ENCODE measurements at regions not wholly inside any gene's neighbourhood (a gene's known extent, or its start where the extent isn't known, plus 50 kb on each side); places are given as distances from the start of the nearest gene placed in this dataset.

DNA sequence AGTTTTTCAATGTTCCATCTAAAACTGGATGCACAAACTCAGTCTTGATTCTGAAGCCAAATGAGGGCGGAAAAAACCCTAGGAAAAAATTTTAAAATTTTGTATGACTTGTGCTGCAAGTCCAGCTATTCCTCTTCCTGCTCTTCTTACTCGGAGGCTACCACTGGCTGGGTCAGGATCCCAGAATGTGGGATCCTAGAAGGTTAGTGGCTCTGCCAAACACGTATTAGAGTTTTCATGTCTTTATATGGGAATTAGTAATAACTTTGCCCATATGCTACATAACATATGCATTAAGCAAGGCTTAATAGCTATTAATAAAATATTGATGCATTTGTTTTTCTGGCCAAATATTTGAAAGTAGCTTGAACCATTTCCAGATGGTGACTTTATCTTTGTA, 458.3 kb downstream of the AGTPBP1 start:
- Histone ChIP-seq H3K4me1 (no peaks in the 10 kb centered on the region), H3K27me3 (peaks cover 3% of the 10 kb centered on the region), H3K9me3 (no peaks in the 10 kb centered on the region), H3K36me3 (no peaks in the 10 kb centered on the region), H3K27ac (no peak overlapping the region), H3K4me3 (no peak overlapping the region)
- DNase-seq (ENCODE audit: low spot score in 2 of 2), result no peak
- 78% methylated on average over 3 of the region's 3 CpGs for WGBS
- TF ChIP-seq POLR2A (IDR thresholded peaks at IDR 0.05), result no peak
- no peak for TF ChIP-seq POLR2AphosphoS5 (IDR thresholded peaks at IDR 0.05)
- TF ChIP-seq, protein P1, sequence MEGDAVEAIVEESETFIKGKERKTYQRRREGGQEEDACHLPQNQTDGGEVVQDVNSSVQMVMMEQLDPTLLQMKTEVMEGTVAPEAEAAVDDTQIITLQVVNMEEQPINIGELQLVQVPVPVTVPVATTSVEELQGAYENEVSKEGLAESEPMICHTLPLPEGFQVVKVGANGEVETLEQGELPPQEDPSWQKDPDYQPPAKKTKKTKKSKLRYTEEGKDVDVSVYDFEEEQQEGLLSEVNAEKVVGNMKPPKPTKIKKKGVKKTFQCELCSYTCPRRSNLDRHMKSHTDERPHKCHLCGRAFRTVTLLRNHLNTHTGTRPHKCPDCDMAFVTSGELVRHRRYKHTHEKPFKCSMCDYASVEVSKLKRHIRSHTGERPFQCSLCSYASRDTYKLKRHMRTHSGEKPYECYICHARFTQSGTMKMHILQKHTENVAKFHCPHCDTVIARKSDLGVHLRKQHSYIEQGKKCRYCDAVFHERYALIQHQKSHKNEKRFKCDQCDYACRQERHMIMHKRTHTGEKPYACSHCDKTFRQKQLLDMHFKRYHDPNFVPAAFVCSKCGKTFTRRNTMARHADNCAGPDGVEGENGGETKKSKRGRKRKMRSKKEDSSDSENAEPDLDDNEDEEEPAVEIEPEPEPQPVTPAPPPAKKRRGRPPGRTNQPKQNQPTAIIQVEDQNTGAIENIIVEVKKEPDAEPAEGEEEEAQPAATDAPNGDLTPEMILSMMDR (IDR thresholded peaks at IDR 0.05), result no peak
- no peak for TF ChIP-seq EP300 (IDR thresholded peaks at IDR 0.05)

DNA sequence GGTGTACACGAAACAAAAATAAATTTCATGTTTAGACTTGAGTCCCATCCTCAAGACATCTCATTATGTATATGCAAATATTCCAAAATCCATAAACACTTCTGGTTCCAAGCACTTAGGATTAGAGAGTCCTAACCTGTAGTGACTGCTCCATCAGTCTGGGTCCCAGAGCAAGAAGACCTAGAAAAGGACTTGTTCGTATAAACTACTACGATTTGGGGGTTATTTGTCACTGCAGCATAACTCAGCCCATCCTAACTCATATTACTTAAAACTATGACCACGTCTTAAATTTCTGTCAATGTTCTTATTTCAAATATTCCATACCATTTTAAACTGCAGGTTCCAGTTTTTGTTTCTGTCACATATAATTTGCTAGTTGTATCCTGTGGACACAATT, 463.0 kb downstream of the AGTPBP1 start:
- no peak for DNase-seq (ENCODE audit: low spot score in 2 of 2)
- WGBS, result 64% methylated on average over 4 of the region's 4 CpGs
- Histone ChIP-seq H3K4me3 (no peak overlapping the region), H3K27me3 (peaks cover 3% of the 10 kb centered on the region), H3K27ac (no peak overlapping the region), H3K4me1 (no peaks in the 10 kb centered on the region), H3K36me3 (no peaks in the 10 kb centered on the region), H3K9me3 (no peaks in the 10 kb centered on the region)
- no peak for TF ChIP-seq POLR2AphosphoS5 (IDR thresholded peaks at IDR 0.05)
- TF ChIP-seq EP300 (IDR thresholded peaks at IDR 0.05), result no peak
- TF ChIP-seq POLR2A (IDR thresholded peaks at IDR 0.05), result no peak
- TF ChIP-seq, protein P1 (IDR thresholded peaks at IDR 0.05), result no peak

DNA sequence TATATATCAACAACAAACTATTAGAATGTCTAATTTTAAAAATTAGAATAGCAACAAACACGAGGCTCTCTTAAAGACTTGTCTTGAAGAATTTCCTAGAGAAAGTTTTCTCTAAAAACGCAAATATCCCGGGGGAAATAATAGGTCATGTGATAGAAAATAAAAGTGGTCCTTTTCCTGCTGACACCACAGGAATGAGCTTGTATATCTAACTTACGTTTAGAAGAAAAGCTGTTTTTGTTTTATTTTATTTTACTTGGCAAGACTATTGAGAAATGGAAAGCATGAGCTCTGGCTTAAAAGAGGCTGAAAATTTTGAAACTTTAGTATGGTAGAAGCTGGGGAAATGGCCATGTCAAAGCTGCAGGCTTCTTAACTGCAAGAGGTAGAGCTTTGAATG, 465.0 kb downstream of the AGTPBP1 start:
- Histone ChIP-seq H3K27me3 (no peaks in the 10 kb centered on the region), H3K9me3 (no peaks in the 10 kb centered on the region), H3K27ac (no peak overlapping the region), H3K4me3 (no peak overlapping the region), H3K4me1 (no peaks in the 10 kb centered on the region), H3K36me3 (no peaks in the 10 kb centered on the region)
- DNase-seq (ENCODE audit: low spot score in 2 of 2), result no peak
- 30% methylated on average over 4 of the region's 4 CpGs for WGBS
- TF ChIP-seq POLR2A (IDR thresholded peaks at IDR 0.05), result no peak
- TF ChIP-seq, protein P1 (IDR thresholded peaks at IDR 0.05), result no peak
- TF ChIP-seq EP300 (IDR thresholded peaks at IDR 0.05), result no peak
- TF ChIP-seq POLR2AphosphoS5 (IDR thresholded peaks at IDR 0.05), result no peak

DNA sequence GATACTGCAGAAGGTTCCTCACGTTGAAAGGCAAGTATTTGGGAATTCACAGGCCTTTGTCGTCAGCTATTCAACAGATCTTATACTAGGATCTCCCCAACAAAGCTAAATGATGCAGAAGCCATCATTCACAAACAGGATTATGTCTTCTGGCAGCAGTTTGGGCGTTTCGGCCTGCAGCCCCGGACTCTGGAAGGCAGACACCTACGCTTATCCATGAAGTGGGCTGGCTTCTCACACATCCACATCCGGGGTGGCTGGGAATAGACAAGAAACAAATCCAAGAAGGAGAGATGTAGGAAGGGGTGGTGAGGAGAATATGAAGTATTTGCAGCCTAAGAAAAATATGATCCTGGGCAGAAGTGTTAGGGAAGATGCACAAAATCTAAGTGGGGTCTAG, 471.9 kb downstream of the AGTPBP1 start:
- no peak overlapping the region for H3K4me3 ChIP-seq
- TF ChIP-seq, protein P1 (IDR thresholded peaks at IDR 0.05), result no peak
- no peak for TF ChIP-seq POLR2A (IDR thresholded peaks at IDR 0.05)
- TF ChIP-seq EP300 (IDR thresholded peaks at IDR 0.05), result no peak
- no peak for TF ChIP-seq POLR2AphosphoS5 (IDR thresholded peaks at IDR 0.05)
- no peaks in the 10 kb centered on the region for H3K27me3 ChIP-seq
- WGBS, result 81% methylated on average over 7 of the region's 7 CpGs
- no peak overlapping the region for H3K27ac ChIP-seq
- DNase-seq (ENCODE audit: low spot score in 2 of 2), result no peak
- no peaks in the 10 kb centered on the region for H3K9me3 ChIP-seq
- no peaks in the 10 kb centered on the region for H3K36me3 ChIP-seq
- no peaks in the 10 kb centered on the region for H3K4me1 ChIP-seq

DNA sequence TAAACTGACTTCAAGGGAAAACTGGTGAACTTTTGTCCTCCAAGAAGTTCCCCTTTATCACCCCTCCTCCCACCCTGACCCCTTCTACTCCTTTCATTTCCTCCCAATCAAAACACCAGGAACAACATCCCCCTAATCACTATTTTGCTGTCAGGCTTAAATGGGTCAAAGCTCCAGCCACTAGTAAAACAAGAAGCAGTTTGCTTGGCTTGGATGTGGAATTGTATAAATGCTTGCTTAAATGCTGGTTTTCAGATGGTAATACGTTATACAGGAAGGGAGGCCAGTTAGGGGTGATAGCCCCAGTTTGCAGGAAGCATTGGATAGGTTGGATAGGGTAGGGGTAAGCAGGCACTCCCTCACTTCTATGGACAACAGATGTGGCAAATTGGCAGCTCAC, 473.6 kb downstream of the AGTPBP1 start:
- no peaks in the 10 kb centered on the region for H3K27me3 ChIP-seq
- no peak for DNase-seq (ENCODE audit: low spot score in 2 of 2)
- H3K4me3 ChIP-seq, result no peak overlapping the region
- TF ChIP-seq EP300 (IDR thresholded peaks at IDR 0.05) (no peak), POLR2A (IDR thresholded peaks at IDR 0.05) (no peak), POLR2AphosphoS5 (IDR thresholded peaks at IDR 0.05) (no peak)
- TF ChIP-seq, protein P1 (IDR thresholded peaks at IDR 0.05), result no peak
- no peak overlapping the region for H3K27ac ChIP-seq
- no peaks in the 10 kb centered on the region for H3K9me3 ChIP-seq
- WGBS, result 31% methylated on average over 1 of the region's 1 CpG
- no peaks in the 10 kb centered on the region for H3K4me1 ChIP-seq
- no peaks in the 10 kb centered on the region for H3K36me3 ChIP-seq
